ENCODE measurements at regions not wholly inside any gene's neighbourhood (a gene's known extent, or its start where the extent isn't known, plus 50 kb on each side); places are given as distances from the start of the nearest gene placed in this dataset.

DNA sequence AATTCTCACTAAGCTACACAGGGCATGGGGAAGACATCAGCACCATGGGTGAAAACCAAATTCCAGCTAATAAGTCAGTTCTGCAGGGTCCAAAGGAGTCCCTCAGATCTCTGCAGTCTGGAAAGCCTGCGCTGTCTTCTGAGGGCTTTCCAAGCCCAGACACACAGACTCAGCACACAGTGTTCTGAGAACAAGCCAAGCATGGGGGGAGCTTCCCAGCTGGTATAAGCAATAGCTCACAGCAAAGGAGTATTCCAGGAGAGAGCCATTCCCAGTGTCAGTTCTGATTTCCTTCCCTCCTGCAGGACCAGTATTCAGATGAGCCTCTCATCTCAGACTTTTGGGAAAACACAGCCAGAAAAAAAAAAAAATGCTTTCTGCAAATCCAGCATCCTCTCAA, 370.8 kb downstream of the TNS1 start:
- no peak for DNase-seq (ENCODE audit: extremely low spot score)
- ChIA-PET CTCF (interaction anchor here (1.6 kb wide), 2 partner anchors 14 to 18 kb away, joined by 3 read pairs; no protein-coding TSS in a partner anchor), POLR2A (no interaction called here)
- TF ChIP-seq CTCF (IDR thresholded peaks at IDR 0.05; ENCODE audit: control extremely low read depth, extremely low read depth, low read depth, missing control alignments), result no peak

- TF ChIP-seq CTCF (IDR thresholded peaks at IDR 0.05; ENCODE audit: control extremely low read depth, extremely low read depth, low read depth, missing control alignments), result no peak
- CTCF ChIA-PET, result interaction anchor here (0.8 to 3.0 kb wide), 4 partner anchors 10 to 19 kb away, joined by 3 to 8 read pairs (median 3); no protein-coding TSS in a partner anchor
- POLR2A ChIA-PET, result no interaction called here
- DNase-seq (ENCODE audit: extremely low spot score), result no peak
Observed at GRCh38 chr2:217631115-217631514, 371.7 kb downstream of the TNS1 start.

DNA sequence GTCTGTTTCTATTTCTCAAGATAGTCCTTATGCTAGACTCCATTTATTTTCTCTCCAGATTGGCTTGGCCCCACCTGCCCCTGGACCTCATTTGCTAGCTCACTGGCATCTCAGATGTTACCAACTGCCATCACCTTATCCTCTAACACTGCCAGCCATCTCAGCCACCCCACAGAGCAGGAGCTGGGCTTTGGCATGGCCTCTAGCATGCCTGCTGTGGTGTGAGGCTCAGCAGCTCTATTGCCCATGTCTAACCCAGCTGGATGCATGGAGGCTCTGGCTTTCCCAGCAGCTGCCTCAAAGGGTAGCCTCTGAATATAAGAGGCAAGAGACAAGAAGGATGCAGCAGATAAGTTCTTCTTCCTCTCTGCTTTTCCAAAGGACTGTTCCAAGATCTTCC, 373.4 kb downstream of the TNS1 start:
- POLR2A ChIA-PET, result no interaction called here
- DNase-seq (ENCODE audit: extremely low spot score), result no peak
- no peak for TF ChIP-seq CTCF (IDR thresholded peaks at IDR 0.05; ENCODE audit: control extremely low read depth, extremely low read depth, low read depth, missing control alignments)
- CTCF ChIA-PET, result interaction anchor here (0.9 to 3.0 kb wide), 2 partner anchors 10 to 84 kb away, joined by 3 to 8 read pairs; no protein-coding TSS in a partner anchor

DNA sequence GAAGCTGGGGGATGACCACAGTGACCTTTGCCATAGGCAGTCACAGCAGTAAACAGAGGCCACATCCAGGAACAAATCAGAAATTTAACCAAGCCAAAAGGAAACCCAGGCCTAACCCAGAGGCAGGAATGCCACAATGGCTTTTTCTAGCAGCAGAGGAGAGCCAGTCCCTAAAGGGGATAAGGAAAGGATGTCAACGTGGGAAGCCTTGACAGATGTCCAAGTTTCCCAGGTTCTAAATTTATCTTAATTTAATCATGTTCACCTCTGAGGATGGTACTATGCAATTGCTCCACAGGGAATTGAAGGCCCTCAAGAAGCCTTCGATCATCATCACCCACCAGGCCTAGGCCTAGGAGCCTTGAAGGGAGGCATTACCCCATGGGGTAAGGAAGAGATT, 374.7 kb downstream of the TNS1 start:
- no peak for DNase-seq (ENCODE audit: extremely low spot score)
- CTCF ChIA-PET, result no interaction called here
- POLR2A ChIA-PET, result no interaction called here
- no peak for TF ChIP-seq CTCF (IDR thresholded peaks at IDR 0.05; ENCODE audit: control extremely low read depth, extremely low read depth, low read depth, missing control alignments)

DNA sequence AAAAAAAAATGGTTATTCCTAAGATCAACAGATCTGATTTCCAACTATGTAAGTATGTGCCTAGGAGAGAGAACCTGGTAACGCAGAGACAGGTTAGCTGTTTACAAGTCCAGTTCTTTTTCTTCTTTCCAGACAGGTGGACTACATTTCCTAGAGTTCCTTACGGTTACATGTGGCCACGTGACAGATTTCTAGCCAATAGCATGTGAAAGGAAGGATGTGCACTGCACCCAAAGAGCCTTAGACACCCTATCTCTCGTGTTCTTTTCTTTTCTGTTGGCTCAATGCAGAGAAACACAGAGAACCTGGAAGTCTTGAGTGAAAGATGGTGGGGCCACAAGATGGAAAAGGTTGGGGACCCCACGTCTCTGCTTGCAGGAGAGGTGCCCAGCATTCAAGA, 375.9 kb downstream of the TNS1 start:
- POLR2A ChIA-PET, result no interaction called here
- no peak for TF ChIP-seq CTCF (IDR thresholded peaks at IDR 0.05; ENCODE audit: control extremely low read depth, extremely low read depth, low read depth, missing control alignments)

GRCh38 chr2:217625557-217626169, 377.1 kb downstream of the TNS1 start:
- DNase-seq (ENCODE audit: extremely low spot score), result no peak
- ChIA-PET CTCF (interaction anchor here (1.1 kb wide), 2 partner anchors 13 to 25 kb away, joined by 3 to 5 read pairs; no protein-coding TSS in a partner anchor), POLR2A (no interaction called here)
- no peak for TF ChIP-seq CTCF (IDR thresholded peaks at IDR 0.05; ENCODE audit: control extremely low read depth, extremely low read depth, low read depth, missing control alignments)

More for the DNA sequence above, 375.9 kb downstream of the TNS1 start:
- CTCF ChIA-PET, result interaction anchor here (0.9 to 1.1 kb wide), 3 partner anchors 9 to 24 kb away, joined by 3 to 5 read pairs (median 3); no protein-coding TSS in a partner anchor
- no peak for DNase-seq (ENCODE audit: extremely low spot score)

Measured in GM10248 (cell line).